ENCODE measurements at regions not wholly inside any gene's neighbourhood (a gene's known extent, or its start where the extent isn't known, plus 50 kb on each side); places are given as distances from the start of the nearest gene placed in this dataset.

GRCh38 chr20:52361650-52362049, 170.1 kb upstream of the ZFP64 start:
- TF ChIP-seq EP300 (IDR thresholded peaks at IDR 0.05) (no peak), POLR2AphosphoS5 (IDR thresholded peaks at IDR 0.05) (no peak), POLR2A (IDR thresholded peaks at IDR 0.05; ENCODE audit: low read depth) (no peak), CTCF (IDR thresholded peaks at IDR 0.05) (no peak)

Data from esophagus muscularis mucosa (tissue), 4 donors.